CD4-positive, alpha-beta memory T cell (primary cell): ENCODE measurements at regions not wholly inside any gene's neighbourhood (a gene's known extent, or its start where the extent isn't known, plus 50 kb on each side); places are given as distances from the start of the nearest gene placed in this dataset.

Experiments used
- CTCF ChIA-PET: fragments of 350-600 bp; sonication (Branson Sonifier 250); formaldehyde crosslinking; loops from one replicate; lab custom pipeline; 2021; ENCODE audit warnings: inconsistent platforms; ENCODE audit not compliant: partially characterized antibody; lab: Charles Lee
- POLR2A ChIA-PET: fragments of 350-600 bp; sonication (Branson Sonifier 250); formaldehyde crosslinking; loops from one replicate; lab custom pipeline; 2021; ENCODE audit not compliant: partially characterized antibody; lab: Charles Lee
- DNase-seq, 5 donors: peaks; one replicate each; pipeline versions ENCODE4 v3.0.0 to v3.0.0-alpha.2; 2020 to 2022; ENCODE audit warnings: mixed read lengths in 1 of 5
- H3K27ac ChIP-seq: one replicate; pipeline ENCODE4 v1.7.0; 2013; ENCODE audit warnings: low read depth, low read length
- H3K27me3 ChIP-seq: 2 replicates; pipeline ENCODE4 v1.7.0; 2013; ENCODE audit warnings: mild to moderate bottlenecking, low read length, moderate library complexity; ENCODE audit not compliant: insufficient read depth
- H3K36me3 ChIP-seq: 2 replicates; pipeline ENCODE4 v1.7.0; 2013; ENCODE audit warnings: mild to moderate bottlenecking, low read length, moderate library complexity; ENCODE audit not compliant: insufficient read depth
- H3K4me1 ChIP-seq: 2 replicates; pipeline ENCODE4 v1.7.0; 2013; ENCODE audit warnings: mild to moderate bottlenecking, low read length, moderate library complexity; ENCODE audit not compliant: insufficient read depth
- H3K4me3 ChIP-seq, 2 donors: one replicate each; pipeline ENCODE4 v1.7.0; 2013; ENCODE audit warnings: low read length in 2 of 2, mild to moderate bottlenecking in 1 of 2
- H3K9me3 ChIP-seq, 2 donors: one replicate each; pipeline ENCODE4 v1.7.0; 2013; ENCODE audit warnings: low read length in 2 of 2, control low read depth in 1 of 2; ENCODE audit not compliant: control insufficient read depth in 1 of 2
- H3K27ac Mint-ChIP-seq, 7 donors: one replicate each; pipeline ENCODE4 v1.8.0; 2020 to 2021; ENCODE audit warnings: mixed read lengths in 7 of 7, mild to moderate bottlenecking in 6 of 7, inconsistent platforms in 3 of 7, moderate library complexity in 3 of 7
- H3K27me3 Mint-ChIP-seq, 2 donors: one replicate each; pipeline ENCODE4 v1.8.0; 2020 to 2021; ENCODE audit warnings: mixed read lengths in 2 of 2
- H3K36me3 Mint-ChIP-seq, 2 donors: one replicate each; pipeline ENCODE4 v1.8.0; 2020 to 2021; ENCODE audit warnings: mixed read lengths in 2 of 2, inconsistent platforms in 1 of 2, mild to moderate bottlenecking in 1 of 2
- H3K4me1 Mint-ChIP-seq, 4 donors: one replicate each; pipeline ENCODE4 v1.8.0; 2020 to 2021; ENCODE audit warnings: mixed read lengths in 4 of 4, mild to moderate bottlenecking in 1 of 4
- H3K4me3 Mint-ChIP-seq, 8 donors: one replicate each; pipeline ENCODE4 v1.8.0; 2020 to 2021; ENCODE audit warnings: mixed read lengths in 8 of 8, mild to moderate bottlenecking in 7 of 8, moderate library complexity in 6 of 8, inconsistent platforms in 3 of 8
- H3K9me3 Mint-ChIP-seq, 8 donors: one replicate each; pipeline ENCODE4 v1.8.0; 2020 to 2021; ENCODE audit warnings: mixed read lengths in 8 of 8, mild to moderate bottlenecking in 5 of 8, inconsistent platforms in 3 of 8, moderate library complexity in 1 of 8
- intact Hi-C: fragments of 100-400 bp; cut with micrococcal nuclease; formaldehyde crosslinking; loops from one replicate; pipeline ENCODE4 v1.15.1; 2023

GRCh38 chr3:194827486-194827885 is 141.8 kb downstream of the FAM43A start:
- Histone ChIP-seq H3K4me1 (no peaks in the 10 kb centered on the region), H3K36me3 (no peaks in the 10 kb centered on the region), H3K27ac (no peak overlapping the region), H3K27me3 (no peaks in the 10 kb centered on the region), H3K9me3 (no peaks in the 10 kb centered on the region), H3K4me3 (no peak overlapping the region)
- ChIA-PET CTCF (no interaction called here), POLR2A (no interaction called here)
- no peaks in the 10 kb centered on the region for H3K4me1 Mint-ChIP-seq
- no peak overlapping the region for H3K4me3 Mint-ChIP-seq
- H3K9me3 Mint-ChIP-seq, result no peaks in the 10 kb centered on the region
- H3K36me3 Mint-ChIP-seq, result no peaks in the 10 kb centered on the region
- H3K27ac Mint-ChIP-seq, result no peak overlapping the region
- intact Hi-C loops, result no loop called here
- peaks cover 2 to 6% of the 10 kb centered on the region in 2 donors for H3K27me3 Mint-ChIP-seq
- no peak for DNase-seq

- Mint-ChIP-seq H3K27ac (no peak overlapping the region), H3K36me3 (no peaks in the 10 kb centered on the region), H3K27me3 (peaks cover 2 to 4% of the 10 kb centered on the region in 2 donors), H3K4me3 (no peak overlapping the region), H3K9me3 (no peaks in the 10 kb centered on the region), H3K4me1 (no peaks in the 10 kb centered on the region)
- ChIA-PET CTCF (no interaction called here), POLR2A (no interaction called here)
- Histone ChIP-seq H3K27me3 (no peaks in the 10 kb centered on the region), H3K4me1 (no peaks in the 10 kb centered on the region), H3K9me3 (no peaks in the 10 kb centered on the region), H3K36me3 (no peaks in the 10 kb centered on the region), H3K27ac (no peak overlapping the region), H3K4me3 (no peak overlapping the region)
- DNase-seq, result no peak
- intact Hi-C loops, result no loop called here
Observed at GRCh38 chr3:194828116-194828515, 142.4 kb downstream of the FAM43A start.

- Histone ChIP-seq H3K27ac (no peak overlapping the region), H3K27me3 (no peaks in the 10 kb centered on the region), H3K9me3 (no peaks in the 10 kb centered on the region), H3K36me3 (no peaks in the 10 kb centered on the region), H3K4me1 (no peaks in the 10 kb centered on the region), H3K4me3 (no peak overlapping the region)
- no peaks in the 10 kb centered on the region for H3K9me3 Mint-ChIP-seq
- peaks cover 3 to 4% of the 10 kb centered on the region in 2 donors for H3K27me3 Mint-ChIP-seq
- no peaks in the 10 kb centered on the region for H3K4me1 Mint-ChIP-seq
- ChIA-PET POLR2A (no interaction called here), CTCF (no interaction called here)
- no peak overlapping the region for H3K4me3 Mint-ChIP-seq
- no peaks in the 10 kb centered on the region for H3K36me3 Mint-ChIP-seq
- intact Hi-C loops, result no loop called here
- DNase-seq, result no peak
- no peak overlapping the region for H3K27ac Mint-ChIP-seq
Observed at GRCh38 chr3:194828926-194829325, 143.2 kb downstream of the FAM43A start.

- intact Hi-C loops, result no loop called here
- Histone ChIP-seq H3K4me3 (no peak overlapping the region), H3K4me1 (no peaks in the 10 kb centered on the region), H3K27ac (no peak overlapping the region), H3K9me3 (no peaks in the 10 kb centered on the region), H3K27me3 (no peaks in the 10 kb centered on the region), H3K36me3 (no peaks in the 10 kb centered on the region)
- no peak for DNase-seq
- no peaks in the 10 kb centered on the region for H3K4me1 Mint-ChIP-seq
- no peak overlapping the region for H3K27ac Mint-ChIP-seq
- ChIA-PET CTCF (no interaction called here), POLR2A (no interaction called here)
- no peaks in the 10 kb centered on the region for H3K9me3 Mint-ChIP-seq
- H3K27me3 Mint-ChIP-seq, result peaks cover 2 to 4% of the 10 kb centered on the region in 2 donors
- H3K4me3 Mint-ChIP-seq, result no peak overlapping the region
- no peaks in the 10 kb centered on the region for H3K36me3 Mint-ChIP-seq
Observed at GRCh38 chr3:194830401-194830800, 144.7 kb downstream of the FAM43A start.

GRCh38 chr3:194830978-194831377 is 145.3 kb downstream of the FAM43A start:
- POLR2A ChIA-PET, result no interaction called here

GRCh38 chr3:194832346-194833104 is 146.8 kb downstream of the FAM43A start:
- H3K36me3 ChIP-seq, result no peaks in the 10 kb centered on the region
- intact Hi-C loops, result no loop called here
- CTCF ChIA-PET, result no interaction called here

More at GRCh38 chr3:194830978-194831377, 145.3 kb downstream of the FAM43A start:
- Histone ChIP-seq H3K27ac (no peak overlapping the region), H3K9me3 (no peaks in the 10 kb centered on the region), H3K4me3 (no peak overlapping the region), H3K36me3 (no peaks in the 10 kb centered on the region), H3K4me1 (no peaks in the 10 kb centered on the region), H3K27me3 (no peaks in the 10 kb centered on the region)
- H3K27ac Mint-ChIP-seq, result no peak overlapping the region
- intact Hi-C loops, result no loop called here
- H3K36me3 Mint-ChIP-seq, result no peaks in the 10 kb centered on the region
- H3K4me3 Mint-ChIP-seq, result no peak overlapping the region
- no peaks in the 10 kb centered on the region for H3K4me1 Mint-ChIP-seq
- peaks cover 2 to 3% of the 10 kb centered on the region in 2 donors for H3K27me3 Mint-ChIP-seq
- DNase-seq, result no peak
- H3K9me3 Mint-ChIP-seq, result no peaks in the 10 kb centered on the region
- CTCF ChIA-PET, result no interaction called here

GRCh38 chr3:194833114-194833910 is 147.6 kb downstream of the FAM43A start:
- DNase-seq, result no peak
- H3K27me3 ChIP-seq, result no peaks in the 10 kb centered on the region
- Mint-ChIP-seq H3K36me3 (no peaks in the 10 kb centered on the region), H3K9me3 (no peaks in the 10 kb centered on the region), H3K4me3 (no peak overlapping the region), H3K27ac (no peak overlapping the region), H3K27me3 (peaks cover 2 to 3% of the 10 kb centered on the region in 2 donors), H3K4me1 (no peaks in the 10 kb centered on the region)
- no peak overlapping the region for H3K4me3 ChIP-seq
- no peaks in the 10 kb centered on the region for H3K36me3 ChIP-seq
- ChIA-PET POLR2A (no interaction called here), CTCF (no interaction called here)
- no peaks in the 10 kb centered on the region for H3K9me3 ChIP-seq
- intact Hi-C loops, result no loop called here
- no peak overlapping the region for H3K27ac ChIP-seq
- no peaks in the 10 kb centered on the region for H3K4me1 ChIP-seq

More at GRCh38 chr3:194832346-194833104, 146.8 kb downstream of the FAM43A start:
- H3K27ac Mint-ChIP-seq, result no peak overlapping the region
- H3K4me1 ChIP-seq, result no peaks in the 10 kb centered on the region
- H3K27me3 Mint-ChIP-seq, result peaks cover 2 to 3% of the 10 kb centered on the region in 2 donors
- H3K36me3 Mint-ChIP-seq, result no peaks in the 10 kb centered on the region
- no peak overlapping the region for H3K4me3 ChIP-seq
- DNase-seq, result no peak
- no peaks in the 10 kb centered on the region for H3K4me1 Mint-ChIP-seq
- no peak overlapping the region for H3K4me3 Mint-ChIP-seq
- H3K27ac ChIP-seq, result no peak overlapping the region
- no peaks in the 10 kb centered on the region for H3K9me3 Mint-ChIP-seq
- H3K27me3 ChIP-seq, result no peaks in the 10 kb centered on the region
- H3K9me3 ChIP-seq, result no peaks in the 10 kb centered on the region
- POLR2A ChIA-PET, result no interaction called here
